Fibroblast of gingiva (primary cell): ENCODE measurements at regions not wholly inside any gene's neighbourhood (a gene's known extent, or its start where the extent isn't known, plus 50 kb on each side); places are given as distances from the start of the nearest gene placed in this dataset.
A peak's percentile ranks its signal among the peaks of the same experiment; 100 is the strongest.

ENCODE experiments used
- DNase-seq: peaks from one replicate; pipeline ENCODE4 v3.0.0-alpha.2; 2011; ENCODE audit warnings: low read depth

GRCh38 chr2:167681234-167682015, 566.0 kb downstream of the STK39 start:
- peak; percentile 7 for DNase-seq

- DNase-seq, result no peak
These were observed 569.2 kb downstream of the STK39 start for GRCh38 chr2:167678158-167678557.

GRCh38 chr2:167675906-167676305, 571.5 kb downstream of the STK39 start:
- no peak for DNase-seq

- no peak for DNase-seq
These were observed 576.8 kb downstream of the STK39 start for GRCh38 chr2:167670588-167670987.

- no peak for DNase-seq
These were observed 594.3 kb downstream of the STK39 start for GRCh38 chr2:167653131-167653530.

- DNase-seq, result no peak
These were observed 595.0 kb downstream of the STK39 start for GRCh38 chr2:167652401-167652800.

GRCh38 chr2:167651406-167652151, 595.8 kb downstream of the STK39 start:
- DNase-seq, result no peak

- no peak for DNase-seq
These were observed 600.8 kb downstream of the STK39 start for GRCh38 chr2:167646557-167646956.

- DNase-seq, result no peak
These were observed 607.3 kb downstream of the STK39 start for GRCh38 chr2:167640096-167640495.

- DNase-seq, result peak; percentile 18
These were observed 609.7 kb downstream of the STK39 start for GRCh38 chr2:167637741-167638140.

GRCh38 chr2:167632271-167632670, 615.1 kb downstream of the STK39 start:
- peak; percentile 62 for DNase-seq

GRCh38 chr2:167626961-167627360, 620.4 kb downstream of the STK39 start:
- DNase-seq, result no peak

- peak; percentile 64 for DNase-seq
These were observed 621.1 kb downstream of the STK39 start for GRCh38 chr2:167626301-167626700.

- no peak for DNase-seq
These were observed 630.4 kb downstream of the STK39 start for GRCh38 chr2:167616997-167617396.

GRCh38 chr2:167613471-167613870, 633.9 kb downstream of the STK39 start:
- no peak for DNase-seq

- DNase-seq, result no peak
These were observed 638.9 kb downstream of the STK39 start for GRCh38 chr2:167608487-167608886.

GRCh38 chr2:167607731-167608130, 639.7 kb downstream of the STK39 start:
- no peak for DNase-seq

GRCh38 chr2:167607211-167607610, 640.2 kb downstream of the STK39 start:
- no peak for DNase-seq

- no peak for DNase-seq
These were observed 645.3 kb downstream of the STK39 start for GRCh38 chr2:167602122-167602521.

- no peak for DNase-seq
These were observed 648.2 kb downstream of the STK39 start for GRCh38 chr2:167599219-167599618.

- DNase-seq, result no peak
These were observed 651.4 kb downstream of the STK39 start for GRCh38 chr2:167595839-167596471.

- DNase-seq, result no peak
These were observed 652.4 kb downstream of the STK39 start for GRCh38 chr2:167595021-167595420.

GRCh38 chr2:167592441-167592840, 655.0 kb downstream of the STK39 start:
- DNase-seq, result no peak
